Hepatocyte (in vitro differentiated cells): ENCODE measurements at regions not wholly inside any gene's neighbourhood (a gene's known extent, or its start where the extent isn't known, plus 50 kb on each side); places are given as distances from the start of the nearest gene placed in this dataset.

Experiments used
- CTCF ChIP-seq: fragments of 200-600 bp; sonication (generic); IDR thresholded peaks from 2 replicates; pipeline ENCODE4 v1.5.1; 2016; ENCODE audit warnings: antibody characterized with exemption, mild to moderate bottlenecking; ENCODE audit not compliant: poor library complexity
- EZH2 ChIP-seq: fragments of 200-600 bp; sonication (generic); IDR thresholded peaks from 2 replicates; pipeline ENCODE4 v1.6.1; 2016; ENCODE audit warnings: antibody characterized with exemption, mild to moderate bottlenecking, borderline replicate concordance
- EZH2phosphoT487 ChIP-seq: fragments of 200-600 bp; sonication (generic); IDR thresholded peaks from one replicate; pipeline ENCODE4 v1.6.1; 2018; ENCODE audit warnings: antibody characterized with exemption, mild to moderate bottlenecking, low read depth, moderate library complexity; ENCODE audit not compliant: unreplicated experiment, severe bottlenecking

GRCh38 chr2:11050565-11050964 is 104.7 kb upstream of the SLC66A3 start:
- TF ChIP-seq EZH2 = no peak
- no peak for TF ChIP-seq CTCF
- TF ChIP-seq EZH2phosphoT487 = no peak
